ENCODE measurements at regions not wholly inside any gene's neighbourhood (a gene's known extent, or its start where the extent isn't known, plus 50 kb on each side); places are given as distances from the start of the nearest gene placed in this dataset.

GRCh38 chr13:67343777-67344176 is 113.6 kb upstream of the PCDH9 start:
- Histone ChIP-seq H3K9me3 (ENCODE audit: insufficient read depth in 2 of 2, low read depth in 1 of 2, low read length in 1 of 2) (no peaks in the 10 kb centered on the region), H4K5ac (ENCODE audit: insufficient read length, low read depth, low read length) (no peak overlapping the region), H2BK5ac (ENCODE audit: low read depth, low read length) (no peak overlapping the region), H2BK12ac (ENCODE audit: low read depth, low read length) (no peak overlapping the region), H4K91ac (replicated peaks; ENCODE audit: insufficient read length, low read length) (no peak overlapping the region), H3K18ac (ENCODE audit: extremely low read depth, low read length) (no peak overlapping the region), H3K27ac (ENCODE audit: low read depth, low read length) (no peak overlapping the region), H3K27me3 (replicated peaks in 1 of 4; ENCODE audit: control insufficient read depth in 3 of 4, extremely low read depth in 1 of 4, insufficient read depth in 3 of 4, low read length in 3 of 4) (no peaks in the 10 kb centered on the region), H3K14ac (ENCODE audit: insufficient read length) (no peak overlapping the region), H3K79me1 (ENCODE audit: low read depth, low read length) (no peaks in the 10 kb centered on the region), H3K4me2 (ENCODE audit: insufficient read depth in 1 of 2, low read depth in 2 of 2, low read length in 2 of 2) (no peak overlapping the region), H3K56ac (replicated peaks; ENCODE audit: insufficient read length, low read depth, low read length) (no peak overlapping the region), H3K79me2 (ENCODE audit: control insufficient read depth in 1 of 2, insufficient read depth in 2 of 2, low read length in 2 of 2) (no peaks in the 10 kb centered on the region), H3K4ac (replicated peaks; ENCODE audit: insufficient read length, low read depth, low read length) (no peak overlapping the region), H3K9ac (replicated peaks in 1 of 4; ENCODE audit: extremely low read depth in 1 of 4, low read depth in 3 of 4, low read length in 3 of 4) (no peak overlapping the region), H3K36me3 (ENCODE audit: control insufficient read depth in 2 of 4, insufficient read depth in 4 of 4, low read length in 3 of 4) (no peaks in the 10 kb centered on the region), H2BK20ac (ENCODE audit: low read length) (no peak overlapping the region), H3K4me3 (ENCODE audit: extremely low read depth in 1 of 4, insufficient read depth in 2 of 4, low read depth in 3 of 4, low read length in 4 of 4) (no peak overlapping the region), H4K20me1 (replicated peaks in 1 of 2; ENCODE audit: control insufficient read depth in 1 of 2, insufficient read depth in 2 of 2, low read length in 2 of 2) (no peaks in the 10 kb centered on the region), H2BK120ac (replicated peaks; ENCODE audit: low read depth, low read length) (no peak overlapping the region), H2BK15ac (ENCODE audit: low read length) (no peak overlapping the region), H2AK5ac (ENCODE audit: low read depth, low read length) (no peak overlapping the region), H3K23ac (ENCODE audit: insufficient read length) (no peak overlapping the region), H4K8ac (ENCODE audit: extremely low read depth, insufficient read depth, low read length) (no peak overlapping the region), H3K23me2 (ENCODE audit: low read depth, low read length) (no peaks in the 10 kb centered on the region), H3K4me1 (replicated peaks in 1 of 4; ENCODE audit: control insufficient read depth in 3 of 4, insufficient read depth in 4 of 4, low read length in 3 of 4) (no peaks in the 10 kb centered on the region; a peak in 2 of 7 replicates), H2AFZ (ENCODE audit: low read length) (no peak overlapping the region)
- CTCF ChIA-PET (ENCODE audit: partially characterized antibody), result interaction anchor here (0.6 kb wide), 1 partner anchor 22 kb away, joined by 4 read pairs; no protein-coding TSS in a partner anchor
- FAIRE-seq (no peak), DNase-seq (ENCODE audit: low read depth in 1 of 2, low spot score in 2 of 2) (no peak)
- POLR2A ChIA-PET (ENCODE audit: partially characterized antibody), result no interaction called here
- TF ChIP-seq TBP (IDR thresholded peaks at IDR 0.05; ENCODE audit: low read depth, low read length), result no peak
- TF ChIP-seq TAF7 (optimal IDR thresholded peaks at IDR 0.05; ENCODE audit: borderline replicate concordance, low read depth, low read length), result no peak
- TF ChIP-seq EGR1 (IDR thresholded peaks at IDR 0.05; ENCODE audit: borderline replicate concordance, low read depth, low read length), result no peak
- no peak for TF ChIP-seq POU5F1 (IDR thresholded peaks at IDR 0.05; ENCODE audit: low read depth, low read length)
- no peak for TF ChIP-seq ZNF274 (IDR thresholded peaks at IDR 0.05; ENCODE audit: borderline replicate concordance, extremely low read depth, low read length)
- TF ChIP-seq CHD2 (IDR thresholded peaks at IDR 0.05; ENCODE audit: low read length), result no peak
- TF ChIP-seq RFX5 (IDR thresholded peaks at IDR 0.05; ENCODE audit: borderline replicate concordance, low read depth, low read length), result no peak
- TF ChIP-seq CREB1 (IDR thresholded peaks at IDR 0.05), result no peak
- TF ChIP-seq CEBPB (IDR thresholded peaks at IDR 0.05; ENCODE audit: low read depth, low read length), result no peak
- TF ChIP-seq SRF (IDR thresholded peaks at IDR 0.05; ENCODE audit: low read depth, low read length), result no peak
- 75% methylated on average over 1 of the region's 1 CpG; no CpG with 5 or more reads in 1 of the 2 experiments for WGBS, 2 experiments (ENCODE audit: extremely low coverage in 1 of 2, insufficient coverage in 1 of 2, insufficient read length in 1 of 2, insufficient replicate concordance in 2 of 2, low coverage in 1 of 2, low lambda C conversion rate in 2 of 2, missing lambda C conversion rate in 1 of 2)

All from H1 (cell line).